Vagina (tissue), 2 donors: ENCODE measurements at regions not wholly inside any gene's neighbourhood (a gene's known extent, or its start where the extent isn't known, plus 50 kb on each side); places are given as distances from the start of the nearest gene placed in this dataset.
"Not testable (repeated sequence)": the region's sequence is repeated elsewhere in the genome, so short reads cannot be mapped to it uniquely, and the experiment has no call there.

Experiments used
- CTCF ChIP-seq, 3 experiments: fragments of 450-650 bp in 2 of 3; fragments of 200-600 bp in 1 of 3; sonication (generic) in 1 of 3; IDR thresholded peaks; one replicate each; pipeline ENCODE4 v1.5.1; 2017 to 2019; ENCODE audit warnings: antibody characterized with exemption in 3 of 3, mild to moderate bottlenecking in 2 of 3, moderate library complexity in 2 of 3
- POLR2A ChIP-seq, 2 donors: fragments of 450-650 bp; IDR thresholded peaks; one replicate each; pipeline ENCODE4 v1.6.1; 2017; ENCODE audit warnings: antibody characterized with exemption in 2 of 2, mild to moderate bottlenecking in 2 of 2, moderate library complexity in 2 of 2

- not testable (repeated sequence) for TF ChIP-seq POLR2A, CTCF (IDR thresholded peaks at IDR 0.05)
Observed at GRCh38 chr6:33520636-33521488, 59.2 kb downstream of the BAK1 start.
